ENCODE measurements at regions not wholly inside any gene's neighbourhood (a gene's known extent, or its start where the extent isn't known, plus 50 kb on each side); places are given as distances from the start of the nearest gene placed in this dataset.

- DNase-seq, result no peak
These were observed 289.3 kb upstream of the TNP1 start for GRCh38 chr2:217149087-217149660.

- no peak for DNase-seq
These were observed 288.0 kb upstream of the TNP1 start for GRCh38 chr2:217147818-217148217.

GRCh38 chr2:217146956-217147355, 287.1 kb upstream of the TNP1 start:
- no peak for DNase-seq

GRCh38 chr2:217142649-217143266, 282.9 kb upstream of the TNP1 start:
- no peak for DNase-seq

GRCh38 chr2:217138284-217138683, 278.4 kb upstream of the TNP1 start:
- no peak for DNase-seq

- no peak for DNase-seq
These were observed 267.9 kb upstream of the TNP1 start for GRCh38 chr2:217127744-217128143.

- no peak for DNase-seq
These were observed 265.1 kb upstream of the TNP1 start for GRCh38 chr2:217125014-217125413.

GRCh38 chr2:217124050-217124449, 264.2 kb upstream of the TNP1 start:
- no peak for DNase-seq

- DNase-seq, result no peak
These were observed 261.7 kb upstream of the TNP1 start for GRCh38 chr2:217121565-217121964.

- DNase-seq, result no peak
These were observed 260.6 kb upstream of the TNP1 start for GRCh38 chr2:217120429-217120828.

GRCh38 chr2:217118559-217119284, 258.9 kb upstream of the TNP1 start:
- DNase-seq, result no peak

- DNase-seq, result no peak
These were observed 257.7 kb upstream of the TNP1 start for GRCh38 chr2:217117523-217117922.

- DNase-seq, result no peak
These were observed 256.7 kb upstream of the TNP1 start for GRCh38 chr2:217116610-217117009.

GRCh38 chr2:217114117-217114516, 254.3 kb upstream of the TNP1 start:
- DNase-seq, result no peak

GRCh38 chr2:217113491-217113890, 253.6 kb upstream of the TNP1 start:
- DNase-seq, result no peak

- DNase-seq, result no peak
These were observed 250.7 kb upstream of the TNP1 start for GRCh38 chr2:217110550-217110949.

- no peak for DNase-seq
These were observed 248.7 kb upstream of the TNP1 start for GRCh38 chr2:217108575-217109027.

GRCh38 chr2:217108086-217108485, 248.2 kb upstream of the TNP1 start:
- no peak for DNase-seq

GRCh38 chr2:217107480-217107879, 247.6 kb upstream of the TNP1 start:
- no peak for DNase-seq

GRCh38 chr2:217106650-217107014, 246.8 kb upstream of the TNP1 start:
- DNase-seq, result no peak

GRCh38 chr2:217105733-217106649, 246.1 kb upstream of the TNP1 start:
- no peak for DNase-seq

GRCh38 chr2:217103752-217104545, 244.1 kb upstream of the TNP1 start:
- DNase-seq, result no peak

All from activated CD4-positive, alpha-beta T cell treated with anti-CD3 and anti-CD28 coated beads, Interleukin-2, amount 50 U/mL, for 4 hours (primary cell).